ENCODE measurements at regions not wholly inside any gene's neighbourhood (a gene's known extent, or its start where the extent isn't known, plus 50 kb on each side); places are given as distances from the start of the nearest gene placed in this dataset.

GRCh38 chr2:225328192-225328591, 71.3 kb upstream of the NYAP2 start:
- Histone ChIP-seq H4K20me1 (ENCODE audit: insufficient read depth, low read length) (no peaks in the 10 kb centered on the region), H2AFZ (ENCODE audit: low read length) (no peak overlapping the region), H3K27me3 (replicated peaks; ENCODE audit: insufficient read depth, low read length) (no peaks in the 10 kb centered on the region), H3F3A (ENCODE audit: insufficient read depth, low read length) (no peaks in the 10 kb centered on the region), H3K9me3 (replicated peaks; ENCODE audit: insufficient read depth, low read length) (no peaks in the 10 kb centered on the region), H3K9ac (ENCODE audit: low read length) (no peak overlapping the region), H3K27ac (ENCODE audit: low read length) (no peak overlapping the region), H3K4me3 (ENCODE audit: low read length) (no peak overlapping the region), H3K9me2 (replicated peaks; ENCODE audit: insufficient read depth, low read length) (no peaks in the 10 kb centered on the region), H3K4me2 (ENCODE audit: low read depth, low read length) (no peak overlapping the region), H3K36me3 (replicated peaks; ENCODE audit: insufficient read depth, low read length) (no peaks in the 10 kb centered on the region), H3K4me1 (ENCODE audit: low read length) (no peaks in the 10 kb centered on the region), H3K79me2 (ENCODE audit: low read length) (no peaks in the 10 kb centered on the region)
- TF ChIP-seq CTCF (IDR thresholded peaks at IDR 0.05; ENCODE audit: low read length) (no peak), EZH2phosphoT487 (IDR thresholded peaks at IDR 0.05; ENCODE audit: low read length) (no peak), EZH2 (optimal IDR thresholded peaks at IDR 0.05; ENCODE audit: low read depth, low read length) (no peak)
- DNase-seq, result no peak

DNA sequence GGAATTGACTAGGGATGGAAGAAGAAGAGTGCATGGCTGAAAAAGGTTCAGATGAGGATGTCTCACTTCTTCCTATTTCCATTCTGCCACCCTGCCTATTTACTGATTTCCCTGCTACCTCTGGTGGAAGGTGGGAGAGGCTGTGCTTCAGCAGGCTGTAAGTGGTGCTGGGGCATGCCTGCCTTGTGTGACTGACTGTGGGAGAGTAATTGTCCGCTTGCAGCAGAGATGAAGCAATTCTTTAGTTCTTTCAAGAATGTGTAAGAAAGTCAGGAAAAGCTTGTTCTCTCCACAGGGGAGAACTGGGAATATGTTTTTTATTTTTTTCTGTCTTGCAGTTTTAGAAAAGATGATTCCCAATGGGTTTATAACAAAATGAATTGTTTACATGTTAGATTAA, 72.5 kb upstream of the NYAP2 start:
- H3K9me3 ChIP-seq (replicated peaks; ENCODE audit: insufficient read depth, low read length), result no peaks in the 10 kb centered on the region
- no peaks in the 10 kb centered on the region for H3K79me2 ChIP-seq (ENCODE audit: low read length)
- TF ChIP-seq EZH2 (optimal IDR thresholded peaks at IDR 0.05; ENCODE audit: low read depth, low read length), result no peak
- H3K36me3 ChIP-seq (replicated peaks; ENCODE audit: insufficient read depth, low read length), result no peaks in the 10 kb centered on the region
- no peaks in the 10 kb centered on the region for H3F3A ChIP-seq (ENCODE audit: insufficient read depth, low read length)
- no peaks in the 10 kb centered on the region for H3K27me3 ChIP-seq (replicated peaks; ENCODE audit: insufficient read depth, low read length)
- DNase-seq, result no peak
- H3K4me2 ChIP-seq (ENCODE audit: low read depth, low read length), result no peak overlapping the region
- H3K9me2 ChIP-seq (replicated peaks; ENCODE audit: insufficient read depth, low read length), result no peaks in the 10 kb centered on the region
- no peak overlapping the region for H3K4me3 ChIP-seq (ENCODE audit: low read length)
- no peaks in the 10 kb centered on the region for H3K4me1 ChIP-seq (ENCODE audit: low read length)
- no peaks in the 10 kb centered on the region for H4K20me1 ChIP-seq (ENCODE audit: insufficient read depth, low read length)
- no peak overlapping the region for H3K9ac ChIP-seq (ENCODE audit: low read length)
- H2AFZ ChIP-seq (ENCODE audit: low read length), result no peak overlapping the region
- H3K27ac ChIP-seq (ENCODE audit: low read length), result no peak overlapping the region

GRCh38 chr2:225319872-225320271, 79.6 kb upstream of the NYAP2 start:
- Histone ChIP-seq H3K4me3 (ENCODE audit: low read length) (no peak overlapping the region), H3K36me3 (replicated peaks; ENCODE audit: insufficient read depth, low read length) (no peaks in the 10 kb centered on the region)
- TF ChIP-seq EZH2phosphoT487 (IDR thresholded peaks at IDR 0.05; ENCODE audit: low read length) (no peak), EZH2 (optimal IDR thresholded peaks at IDR 0.05; ENCODE audit: low read depth, low read length) (no peak), CTCF (IDR thresholded peaks at IDR 0.05; ENCODE audit: low read length) (no peak)

DNA sequence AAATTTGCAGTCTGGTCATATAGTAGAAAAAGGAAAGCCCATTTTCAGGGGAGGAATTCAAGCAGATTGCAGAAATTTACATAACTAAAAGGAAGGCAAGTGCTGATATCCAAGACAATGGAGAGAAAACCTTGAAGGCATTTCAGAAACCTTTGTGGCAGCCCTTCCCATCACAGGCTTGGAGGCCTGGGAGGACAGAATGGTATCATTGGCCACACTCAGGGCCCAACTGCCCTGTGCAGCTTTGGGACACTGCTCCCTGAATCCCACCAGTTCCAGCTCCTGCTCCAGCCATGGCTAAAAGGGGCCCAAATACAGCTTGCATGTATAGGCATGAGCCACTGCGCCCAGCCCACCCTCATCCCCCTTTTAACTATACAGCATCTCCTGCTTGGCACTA, 81.1 kb upstream of the NYAP2 start:
- no peaks in the 10 kb centered on the region for H3F3A ChIP-seq (ENCODE audit: insufficient read depth, low read length)
- H3K36me3 ChIP-seq (replicated peaks; ENCODE audit: insufficient read depth, low read length), result no peaks in the 10 kb centered on the region
- H3K4me3 ChIP-seq (ENCODE audit: low read length), result no peak overlapping the region
- no peak overlapping the region for H2AFZ ChIP-seq (ENCODE audit: low read length)
- DNase-seq, result no peak
- H3K27ac ChIP-seq (ENCODE audit: low read length), result no peak overlapping the region
- TF ChIP-seq EZH2 (optimal IDR thresholded peaks at IDR 0.05; ENCODE audit: low read depth, low read length) (no peak), EZH2phosphoT487 (IDR thresholded peaks at IDR 0.05; ENCODE audit: low read length) (no peak), CTCF (IDR thresholded peaks at IDR 0.05; ENCODE audit: low read length) (no peak)
- H3K4me1 ChIP-seq (ENCODE audit: low read length), result no peaks in the 10 kb centered on the region
- no peaks in the 10 kb centered on the region for H3K9me2 ChIP-seq (replicated peaks; ENCODE audit: insufficient read depth, low read length)
- H4K20me1 ChIP-seq (ENCODE audit: insufficient read depth, low read length), result no peaks in the 10 kb centered on the region
- H3K27me3 ChIP-seq (replicated peaks; ENCODE audit: insufficient read depth, low read length), result no peaks in the 10 kb centered on the region
- H3K79me2 ChIP-seq (ENCODE audit: low read length), result no peaks in the 10 kb centered on the region
- no peak overlapping the region for H3K4me2 ChIP-seq (ENCODE audit: low read depth, low read length)
- no peak overlapping the region for H3K9ac ChIP-seq (ENCODE audit: low read length)
- H3K9me3 ChIP-seq (replicated peaks; ENCODE audit: insufficient read depth, low read length), result no peaks in the 10 kb centered on the region; the same call in 1 of the 2 replicates

More at GRCh38 chr2:225319872-225320271, 79.6 kb upstream of the NYAP2 start:
- no peaks in the 10 kb centered on the region for H3K4me1 ChIP-seq (ENCODE audit: low read length)
- no peaks in the 10 kb centered on the region for H4K20me1 ChIP-seq (ENCODE audit: insufficient read depth, low read length)
- H3K9me3 ChIP-seq (replicated peaks; ENCODE audit: insufficient read depth, low read length), result no peaks in the 10 kb centered on the region; the same call in 1 of the 2 replicates
- no peak overlapping the region for H3K9ac ChIP-seq (ENCODE audit: low read length)
- H3K4me2 ChIP-seq (ENCODE audit: low read depth, low read length), result no peak overlapping the region
- no peaks in the 10 kb centered on the region for H3K79me2 ChIP-seq (ENCODE audit: low read length)
- no peak overlapping the region for H2AFZ ChIP-seq (ENCODE audit: low read length)
- H3K27ac ChIP-seq (ENCODE audit: low read length), result no peak overlapping the region
- H3K27me3 ChIP-seq (replicated peaks; ENCODE audit: insufficient read depth, low read length), result no peaks in the 10 kb centered on the region
- DNase-seq, result no peak
- no peaks in the 10 kb centered on the region for H3F3A ChIP-seq (ENCODE audit: insufficient read depth, low read length)
- no peaks in the 10 kb centered on the region for H3K9me2 ChIP-seq (replicated peaks; ENCODE audit: insufficient read depth, low read length)

Measured in MM.1S (cell line).